ENCODE measurements at regions not wholly inside any gene's neighbourhood (a gene's known extent, or its start where the extent isn't known, plus 50 kb on each side); places are given as distances from the start of the nearest gene placed in this dataset.

DNA sequence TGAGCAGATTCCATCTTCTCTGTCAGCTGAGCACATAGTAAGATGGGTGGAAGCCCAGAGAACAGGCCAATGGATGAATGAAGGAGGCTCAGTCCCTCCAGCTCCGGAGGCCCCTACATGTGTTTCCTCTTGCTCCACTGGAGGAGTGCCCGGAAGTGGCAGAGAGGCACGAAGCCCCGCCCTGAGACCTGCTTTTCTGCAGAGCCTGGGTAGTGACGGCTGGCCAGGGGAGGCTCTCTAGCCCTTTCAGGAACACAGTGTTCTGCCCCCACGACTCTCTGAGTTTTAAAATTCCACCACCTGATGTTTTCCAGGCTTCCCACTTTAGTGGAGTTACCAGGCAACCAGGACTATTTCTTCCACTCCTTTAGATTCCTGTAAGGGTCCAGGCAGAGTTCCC is 149.4 kb upstream of the SLC6A11 start:
- TF ChIP-seq, protein P1, sequence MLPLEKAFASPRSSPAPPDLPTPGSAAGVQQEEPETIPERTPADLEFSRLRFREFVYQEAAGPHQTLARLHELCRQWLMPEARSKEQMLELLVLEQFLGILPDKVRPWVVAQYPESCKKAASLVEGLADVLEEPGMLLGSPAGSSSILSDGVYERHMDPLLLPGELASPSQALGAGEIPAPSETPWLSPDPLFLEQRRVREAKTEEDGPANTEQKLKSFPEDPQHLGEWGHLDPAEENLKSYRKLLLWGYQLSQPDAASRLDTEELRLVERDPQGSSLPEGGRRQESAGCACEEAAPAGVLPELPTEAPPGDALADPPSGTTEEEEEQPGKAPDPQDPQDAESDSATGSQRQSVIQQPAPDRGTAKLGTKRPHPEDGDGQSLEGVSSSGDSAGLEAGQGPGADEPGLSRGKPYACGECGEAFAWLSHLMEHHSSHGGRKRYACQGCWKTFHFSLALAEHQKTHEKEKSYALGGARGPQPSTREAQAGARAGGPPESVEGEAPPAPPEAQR (CRISPR knock-in tag; IDR thresholded peaks at IDR 0.05), result no peak
- TF ChIP-seq, protein P2, sequence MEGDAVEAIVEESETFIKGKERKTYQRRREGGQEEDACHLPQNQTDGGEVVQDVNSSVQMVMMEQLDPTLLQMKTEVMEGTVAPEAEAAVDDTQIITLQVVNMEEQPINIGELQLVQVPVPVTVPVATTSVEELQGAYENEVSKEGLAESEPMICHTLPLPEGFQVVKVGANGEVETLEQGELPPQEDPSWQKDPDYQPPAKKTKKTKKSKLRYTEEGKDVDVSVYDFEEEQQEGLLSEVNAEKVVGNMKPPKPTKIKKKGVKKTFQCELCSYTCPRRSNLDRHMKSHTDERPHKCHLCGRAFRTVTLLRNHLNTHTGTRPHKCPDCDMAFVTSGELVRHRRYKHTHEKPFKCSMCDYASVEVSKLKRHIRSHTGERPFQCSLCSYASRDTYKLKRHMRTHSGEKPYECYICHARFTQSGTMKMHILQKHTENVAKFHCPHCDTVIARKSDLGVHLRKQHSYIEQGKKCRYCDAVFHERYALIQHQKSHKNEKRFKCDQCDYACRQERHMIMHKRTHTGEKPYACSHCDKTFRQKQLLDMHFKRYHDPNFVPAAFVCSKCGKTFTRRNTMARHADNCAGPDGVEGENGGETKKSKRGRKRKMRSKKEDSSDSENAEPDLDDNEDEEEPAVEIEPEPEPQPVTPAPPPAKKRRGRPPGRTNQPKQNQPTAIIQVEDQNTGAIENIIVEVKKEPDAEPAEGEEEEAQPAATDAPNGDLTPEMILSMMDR (IDR thresholded peaks at IDR 0.05), result no peak
